HG03575 (cell line): ENCODE measurements at regions not wholly inside any gene's neighbourhood (a gene's known extent, or its start where the extent isn't known, plus 50 kb on each side); places are given as distances from the start of the nearest gene placed in this dataset.

ENCODE experiments used
- ATAC-seq: cut with Tn5 transposase; IDR thresholded peaks from one replicate; pipeline ENCODE4 v1.9.1; 2021; ENCODE audit not compliant: unreplicated experiment, insufficient number of reproducible peaks, low FRiP score; ENCODE audit errors: extremely low read depth

GRCh38 chr1:229098903-229099578 is 171.9 kb upstream of the RAB4A start:
- no peak for ATAC-seq

DNA sequence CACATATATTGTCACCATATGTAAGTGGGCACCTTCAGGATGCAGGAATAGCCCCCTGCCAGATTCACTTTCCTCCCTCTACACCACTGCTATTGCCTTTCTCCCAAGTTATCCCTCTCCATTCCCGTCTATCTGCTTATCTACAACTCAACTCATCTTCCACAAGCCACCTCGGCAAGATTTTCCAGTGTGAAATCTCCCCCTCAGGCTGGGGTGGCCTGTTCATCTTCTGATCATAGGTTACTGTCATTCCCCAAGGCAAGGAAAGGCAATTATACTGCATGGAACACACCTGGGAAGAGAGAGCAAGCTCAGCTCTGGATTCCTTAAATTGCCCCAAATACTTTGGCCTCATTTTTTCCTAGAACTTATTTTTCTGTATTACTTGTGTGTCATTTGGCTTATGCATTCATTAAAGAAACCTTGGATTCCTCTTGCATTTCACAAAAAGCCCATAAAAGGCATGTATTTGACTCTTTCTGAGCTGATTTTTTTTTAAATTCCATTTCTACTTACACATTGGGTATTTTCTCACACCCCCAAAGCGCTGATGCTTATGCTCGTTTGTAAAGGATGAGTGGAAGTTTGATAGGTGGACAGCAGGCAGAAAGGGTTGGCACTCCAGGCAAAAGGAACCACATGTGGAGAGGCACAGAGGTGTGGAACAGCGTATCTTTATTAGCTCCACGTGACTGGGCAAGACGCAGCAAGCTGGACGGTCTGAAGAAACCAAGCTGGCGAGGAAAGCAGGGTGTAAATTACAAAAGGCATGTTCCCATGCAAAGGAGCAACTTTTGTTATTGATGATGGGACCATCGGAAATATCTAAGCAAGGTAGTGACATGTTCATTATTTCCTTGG is 169.7 kb upstream of the RAB4A start:
- ATAC-seq: no peak

GRCh38 chr1:229102741-229103391 is 168.0 kb upstream of the RAB4A start:
- no peak for ATAC-seq

GRCh38 chr1:229104654-229105053 is 166.3 kb upstream of the RAB4A start:
- ATAC-seq: no peak

DNA sequence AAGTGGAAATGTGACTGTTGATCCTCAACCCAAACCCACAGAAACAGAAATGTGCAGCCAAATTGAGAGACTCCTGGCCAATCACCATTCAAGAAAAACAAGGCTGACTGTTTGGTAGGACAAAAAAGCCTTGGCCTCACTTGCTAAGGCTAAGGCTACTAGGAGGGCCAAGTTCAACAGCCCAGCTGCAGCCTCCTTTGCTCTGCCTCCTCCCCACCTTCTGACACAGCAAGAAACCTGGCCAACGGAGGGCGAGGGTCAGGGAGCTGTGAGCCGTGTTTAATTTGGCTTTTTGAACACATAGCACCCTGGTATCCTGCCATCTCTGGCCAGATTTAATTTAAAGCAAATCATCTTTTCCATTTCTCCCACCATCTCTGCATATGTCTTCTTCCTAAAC is 165.8 kb upstream of the RAB4A start:
- ATAC-seq: no peak

- no peak for ATAC-seq
These were observed 164.9 kb upstream of the RAB4A start for GRCh38 chr1:229105822-229106525.

- no peak for ATAC-seq
These were observed 164.3 kb upstream of the RAB4A start for GRCh38 chr1:229106526-229107125.

GRCh38 chr1:229107304-229107815 is 163.6 kb upstream of the RAB4A start:
- ATAC-seq: no peak

DNA sequence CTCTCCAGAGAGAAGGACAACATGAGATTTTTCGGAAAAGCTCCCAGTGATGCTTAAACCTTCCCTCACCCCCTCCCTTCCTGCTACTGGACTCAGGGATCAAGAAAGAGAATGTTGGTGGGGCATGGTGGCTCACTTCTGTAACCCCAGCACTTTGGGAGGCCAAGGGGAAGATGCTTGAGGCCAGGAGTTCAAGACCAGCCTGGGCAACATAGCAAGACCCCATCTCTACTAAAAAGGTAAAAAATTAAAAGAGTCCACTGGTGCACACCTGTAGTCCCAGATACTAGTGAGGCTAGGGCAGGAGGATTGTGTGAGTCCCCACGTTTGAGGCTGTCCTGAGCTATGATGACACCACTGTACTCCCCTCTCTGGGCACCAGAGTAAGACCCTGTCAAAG is 162.9 kb upstream of the RAB4A start:
- ATAC-seq: no peak

DNA sequence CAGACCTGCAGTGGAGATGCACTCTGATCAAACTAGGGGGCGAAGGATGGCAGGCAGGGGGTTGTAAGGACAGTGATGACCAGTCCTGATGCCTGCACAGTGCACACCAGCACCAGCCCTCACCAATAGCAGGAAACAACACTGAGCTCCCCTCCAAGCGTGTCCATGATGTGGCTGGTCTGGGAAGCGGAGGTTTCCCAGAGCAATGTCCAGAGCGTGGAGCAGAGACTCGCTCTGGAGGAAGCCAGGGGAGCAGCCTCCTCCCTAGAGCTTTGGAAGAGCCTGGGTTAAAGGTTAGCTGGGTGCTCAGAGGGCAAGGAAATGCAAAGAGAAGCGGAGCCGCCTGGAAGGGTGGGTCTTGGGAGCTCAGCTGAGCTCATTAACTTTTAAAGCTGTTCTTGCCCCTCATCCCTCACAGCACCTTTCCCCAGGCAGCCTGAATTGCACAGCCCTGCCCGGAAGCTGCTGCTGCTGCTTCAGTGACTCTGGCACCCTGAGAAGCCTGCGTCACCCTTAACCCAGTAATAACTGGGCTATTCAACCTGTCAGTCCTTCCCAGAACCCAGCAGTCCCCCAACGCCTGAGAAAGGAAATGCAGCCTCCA is 162.2 kb upstream of the RAB4A start:
- no peak for ATAC-seq

GRCh38 chr1:229109320-229109761 is 161.6 kb upstream of the RAB4A start:
- ATAC-seq: no peak

DNA sequence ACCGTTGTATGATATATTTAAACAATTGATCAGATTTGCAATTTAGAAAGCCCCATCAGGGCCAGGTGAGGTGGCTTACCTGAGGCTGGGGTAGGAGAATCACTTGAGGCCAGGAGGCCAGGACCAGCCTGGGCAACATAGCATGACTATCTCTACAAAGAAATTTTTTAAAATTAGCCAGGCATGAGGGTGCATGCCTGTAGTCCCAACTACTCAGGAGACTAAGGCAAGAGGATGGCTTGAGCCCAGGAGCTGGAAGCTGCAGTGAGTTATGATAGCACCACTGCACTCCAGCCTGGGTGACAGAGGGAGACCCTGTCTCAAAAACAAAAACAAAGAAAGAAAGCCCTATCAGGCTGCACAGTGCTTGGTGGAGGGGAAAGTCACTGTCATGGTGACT is 159.9 kb upstream of the RAB4A start:
- no peak for ATAC-seq

DNA sequence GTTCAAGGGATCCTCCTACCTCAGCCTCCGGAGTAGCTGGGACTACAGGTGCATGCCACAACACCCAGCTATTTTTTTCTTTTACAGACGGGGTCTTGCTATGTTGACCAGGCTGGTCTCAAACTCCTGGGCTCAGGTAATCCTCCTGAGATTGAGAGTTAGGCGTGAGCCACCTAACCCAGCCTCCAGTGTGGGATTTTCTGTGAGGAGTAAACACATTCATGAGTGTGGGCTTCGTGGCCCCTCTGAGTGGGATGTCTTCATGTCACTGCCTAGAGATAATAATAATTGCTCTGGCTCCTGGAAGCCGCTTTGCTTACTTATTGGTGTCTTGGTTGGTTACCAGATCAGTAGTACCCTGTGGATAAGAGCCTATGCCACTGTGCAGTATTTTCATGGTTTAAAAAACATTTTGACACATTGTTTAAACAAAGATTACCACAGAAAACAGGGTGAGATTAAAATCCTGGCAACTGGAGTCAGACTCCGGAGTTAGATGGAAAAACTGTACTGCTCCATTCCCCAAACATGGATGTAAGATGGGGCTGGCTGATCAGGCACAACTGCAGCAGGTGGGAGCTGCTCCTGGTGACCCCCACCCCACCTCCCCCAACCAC is 159.1 kb upstream of the RAB4A start:
- ATAC-seq: no peak

DNA sequence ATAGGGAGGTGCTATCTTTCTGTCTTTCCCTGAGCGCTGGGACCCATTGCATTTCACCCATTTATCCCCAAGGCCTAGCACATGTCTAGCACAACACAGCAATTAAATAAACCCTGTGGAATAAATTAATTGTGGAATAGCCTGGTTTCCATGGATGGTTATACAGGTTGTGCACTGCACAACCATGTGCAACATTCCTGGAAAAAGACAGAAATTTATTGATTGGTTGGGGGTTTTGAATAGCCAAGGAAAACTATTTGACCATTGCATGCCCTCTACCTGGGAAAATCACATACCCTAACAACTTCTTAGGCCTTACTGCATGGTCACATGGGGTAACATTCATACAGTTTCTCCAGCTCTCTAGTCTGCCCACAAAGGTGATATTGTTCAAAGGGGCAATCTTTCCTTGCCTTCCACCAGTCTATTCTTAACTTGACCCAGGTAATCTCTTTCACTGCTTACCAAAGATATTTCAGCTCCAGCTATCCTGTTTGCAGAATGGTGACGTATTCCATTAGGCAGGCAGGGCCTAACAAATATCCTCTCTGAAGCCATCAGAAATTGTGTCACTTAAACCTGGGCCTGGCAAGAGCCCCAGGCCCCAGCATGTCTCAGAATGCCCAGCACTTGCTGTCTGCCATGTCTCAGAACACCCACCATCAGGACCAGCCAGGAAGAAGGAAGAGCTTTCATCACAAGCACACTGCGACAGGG is 157.9 kb upstream of the RAB4A start:
- ATAC-seq: no peak

DNA sequence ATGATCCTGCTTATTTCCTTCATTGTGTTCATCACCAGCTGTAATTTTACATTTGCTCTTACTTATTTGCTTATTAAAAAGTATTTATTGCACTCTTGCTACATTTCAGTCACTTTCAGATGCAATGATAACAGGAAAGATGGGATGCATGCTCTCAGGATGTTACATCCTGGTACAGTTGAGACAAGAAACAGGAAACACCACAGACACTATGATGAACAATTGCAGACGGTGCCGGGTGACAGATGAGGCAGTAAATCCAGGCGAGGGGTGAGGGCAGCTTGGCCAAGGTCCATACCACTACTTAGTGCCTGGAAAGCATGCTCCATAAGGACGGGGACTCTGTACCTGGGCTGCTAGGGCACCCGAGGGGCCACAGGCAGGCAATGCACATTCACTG is 156.6 kb upstream of the RAB4A start:
- no peak for ATAC-seq

DNA sequence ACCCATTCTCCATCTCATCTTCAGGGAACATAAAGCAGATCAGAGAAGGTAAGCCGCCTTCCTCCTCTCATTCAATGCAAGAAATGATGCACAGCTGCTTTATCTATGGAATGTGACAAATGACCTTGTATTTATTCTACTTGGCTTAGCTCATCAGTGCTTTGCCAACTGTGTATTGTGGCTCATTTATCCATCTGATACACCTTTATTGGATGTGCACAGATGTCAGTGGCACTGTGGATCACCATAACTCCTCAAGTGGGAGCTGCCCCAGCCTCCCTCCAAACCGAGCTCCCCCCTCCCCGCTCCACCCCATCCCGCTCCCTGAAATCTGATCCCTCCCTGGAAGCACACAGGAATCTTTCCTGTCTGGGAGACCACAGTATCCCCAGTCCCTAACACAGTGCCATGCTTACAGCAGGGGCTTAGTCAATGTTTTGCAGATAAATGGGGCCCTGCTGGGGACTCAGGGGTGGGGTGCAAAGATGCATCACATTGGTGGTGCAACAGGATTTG is 156.0 kb upstream of the RAB4A start:
- no peak for ATAC-seq

DNA sequence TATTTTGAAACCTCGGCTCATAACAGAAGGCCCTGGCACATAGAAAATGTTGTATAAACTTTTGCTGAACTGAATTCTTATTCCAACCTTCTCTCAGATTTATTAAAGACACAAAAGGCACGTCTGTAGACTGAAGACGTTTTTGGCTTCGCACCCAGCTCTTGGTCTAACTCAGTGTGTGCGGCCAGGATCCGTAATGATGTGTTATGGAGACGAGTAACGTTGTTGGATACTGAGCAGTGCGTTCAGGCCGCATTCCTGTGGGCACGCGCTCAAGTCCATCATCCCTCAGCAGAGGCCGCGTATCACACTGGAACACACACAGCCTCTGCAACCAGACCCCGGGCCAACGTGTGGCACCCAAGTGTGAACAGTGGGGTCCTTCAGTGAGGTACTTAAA is 154.8 kb upstream of the RAB4A start:
- ATAC-seq: no peak
